Heart left ventricle (tissue), 16 donors: ENCODE measurements at regions not wholly inside any gene's neighbourhood (a gene's known extent, or its start where the extent isn't known, plus 50 kb on each side); places are given as distances from the start of the nearest gene placed in this dataset.

ENCODE experiments used
- ATAC-seq, 4 donors: fragments of 200-7000 bp; cut with Tn5 transposase; one replicate each; pipeline ENCODE4 v1.9.1; 2020 to 2022; ENCODE audit warnings: moderate library complexity in 4 of 4, mild to moderate bottlenecking in 3 of 4, moderate number of reproducible peaks in 1 of 4
- DNase-seq, 5 donors: peaks; one replicate each; pipeline ENCODE4 v3.0.0-alpha.2; 2020
- H3K27ac ChIP-seq, 12 donors: fragments of 200-600 bp; sonication (generic) in 4 of 12; one replicate each; pipeline versions ENCODE4 v1.5.0 to v1.8.0; 2016 to 2022; ENCODE audit warnings: mild to moderate bottlenecking in 2 of 12
- H3K27me3 ChIP-seq, 9 donors: fragments of 200-600 bp; sonication (generic) in 2 of 9; one replicate each; pipeline versions ENCODE4 v1.5.1 to v1.8.0; 2016 to 2022; ENCODE audit warnings: mild to moderate bottlenecking in 3 of 9
- H3K36me3 ChIP-seq, 9 donors: fragments of 200-600 bp; sonication (generic) in 2 of 9; one replicate each; pipeline versions ENCODE4 v1.5.0 to v1.8.0; 2018 to 2022; ENCODE audit warnings: mild to moderate bottlenecking in 2 of 9
- H3K4me1 ChIP-seq, 12 donors: fragments of 200-600 bp; sonication (generic) in 4 of 12; one replicate each; pipeline versions ENCODE4 v1.5.0 to v1.8.0; 2016 to 2022; ENCODE audit warnings: mild to moderate bottlenecking in 3 of 12
- H3K4me3 ChIP-seq, 12 donors: fragments of 200-600 bp; sonication (generic) in 4 of 12; one replicate each; pipeline versions ENCODE4 v1.5.0 to v1.8.0; 2017 to 2022; ENCODE audit warnings: mild to moderate bottlenecking in 9 of 12, moderate library complexity in 4 of 12
- H3K9me3 ChIP-seq, 12 donors: fragments of 200-600 bp; sonication (generic) in 4 of 12; one replicate each; pipeline versions ENCODE4 v1.5.0 to v1.8.0; 2016 to 2022; ENCODE audit warnings: mild to moderate bottlenecking in 1 of 12
- CTCF ChIP-seq, 12 donors: fragments of 200-600 bp; sonication (generic) in 4 of 12; IDR thresholded peaks; one replicate each; pipeline versions ENCODE4 v1.5.0 to v1.8.0; 2018 to 2022; ENCODE audit warnings: antibody characterized with exemption in 12 of 12, mild to moderate bottlenecking in 5 of 12
- POLR2A ChIP-seq, 2 donors: fragments of 450-650 bp; IDR thresholded peaks; one replicate each; pipeline ENCODE4 v1.6.1; 2017; ENCODE audit warnings: antibody characterized with exemption in 2 of 2, mild to moderate bottlenecking in 2 of 2, moderate library complexity in 2 of 2
- WGBS, 4 donors: extraction: QIAGEN DNeasy Blood & Tissue Kit in 2 of 4; methylation state at CpG; one replicate each; pipeline versions ENCODE4 v1.1.5 to v1.1.7; 2013 to 2018; 5-methylcytosine and 5-hydroxymethylcytosine counted together
- intact Hi-C, 10 donors: fragments of 100-400 bp; cut with DNase I; formaldehyde crosslinking; loops; one replicate each; pipeline versions ENCODE4 v1.11.1 to v1.14.2; 2022
- donor health status: ischemic (EF 13 %, LVEDD 7.1; RV severe dilation, severe dysfunction).
- donor health status: healthy with polysubstance abuse.
- donor health status: DM: no; HTN: yes; CAD: no.
- donor health status: DM: no; HTN: no; CAD: no.
- donor health status: ischemic (EF 25% LVEDD 6.9; RV normal size, moderate dysfunction).
- donor health status: ischemic (EF 25% LVEDD 5.7; RV mildly dilated, moderate dysfunction).
- donor health status: healthy.
- donor health status: DM: yes; HTN: yes; CAD: no.
- donor health status: ischemic (EF 35%, LVEDD 5.7; RV mildly dilated, moderate dysfunction).
- donor health status: nonischemic (EF 11% LVEDD 7.7; RV severe dilation, severe dysfunction).
- donor health status: DM: yes; HTN: yes; CAD: no.
- donor health status: PGD.
- donor health status: ischemic (EF 29% LVEDD 5.4; RV normal size, mild dysfunction).
- donor health status: nonischemic (EF 23%, LVEDD 6.1; RV moderate dilation, normal function).

- intact Hi-C loops: no loop called here
- H3K4me1 ChIP-seq: no peaks in the 10 kb centered on the region
- no peak for ATAC-seq
Measured at GRCh38 chr2:117407746-117408145, 406.7 kb upstream of the DDX18 start.

GRCh38 chr2:117409443-117409842, 405.0 kb upstream of the DDX18 start:
- H3K27ac ChIP-seq: no peak overlapping the region
- 69 to 84% (median 82%) methylated on average over 4 of the region's 4 CpGs for WGBS, 4 donors
- intact Hi-C loops: no loop called here
- no peaks in the 10 kb centered on the region for H3K4me1 ChIP-seq
- H3K9me3 ChIP-seq: no peaks in the 10 kb centered on the region
- no peak for ATAC-seq
- DNase-seq: no peak
- TF ChIP-seq CTCF (IDR thresholded peaks at IDR 0.05): no peak
- no peak for TF ChIP-seq POLR2A (IDR thresholded peaks at IDR 0.05)
- H3K4me3 ChIP-seq: no peak overlapping the region
- H3K27me3 ChIP-seq: no peaks in the 10 kb centered on the region
- no peaks in the 10 kb centered on the region for H3K36me3 ChIP-seq

More at GRCh38 chr2:117407746-117408145, 406.7 kb upstream of the DDX18 start:
- Histone ChIP-seq H3K4me3 (no peak overlapping the region), H3K27me3 (no peaks in the 10 kb centered on the region), H3K36me3 (no peaks in the 10 kb centered on the region), H3K9me3 (no peaks in the 10 kb centered on the region), H3K27ac (no peak overlapping the region)
- no peak for DNase-seq
- WGBS, 4 donors: 74 to 83% (median 79%) methylated on average over 4 of the region's 4 CpGs
- TF ChIP-seq POLR2A (IDR thresholded peaks at IDR 0.05): no peak
- TF ChIP-seq CTCF (IDR thresholded peaks at IDR 0.05): no peak

GRCh38 chr2:117411983-117412382, 402.5 kb upstream of the DDX18 start:
- DNase-seq: no peak
- peaks cover 0 to 7% (median 0%) of the 10 kb centered on the region in 12 donors for H3K9me3 ChIP-seq

GRCh38 chr2:117432746-117433145, 381.7 kb upstream of the DDX18 start:
- 74 to 82% (median 81%) methylated on average over 4 of the region's 4 CpGs for WGBS, 4 donors
- intact Hi-C loops: no loop called here
- H3K4me3 ChIP-seq: no peak overlapping the region
- TF ChIP-seq CTCF (IDR thresholded peaks at IDR 0.05): no peak
- TF ChIP-seq POLR2A (IDR thresholded peaks at IDR 0.05): no peak
- H3K4me1 ChIP-seq: no peaks in the 10 kb centered on the region
- no peak for DNase-seq
- no peak overlapping the region for H3K27ac ChIP-seq
- no peaks in the 10 kb centered on the region for H3K27me3 ChIP-seq
- ATAC-seq: no peak
- no peaks in the 10 kb centered on the region for H3K9me3 ChIP-seq
- H3K36me3 ChIP-seq: no peaks in the 10 kb centered on the region

More at GRCh38 chr2:117411983-117412382, 402.5 kb upstream of the DDX18 start:
- no peaks in the 10 kb centered on the region for H3K36me3 ChIP-seq
- H3K4me3 ChIP-seq: no peak overlapping the region
- no peaks in the 10 kb centered on the region for H3K4me1 ChIP-seq
- intact Hi-C loops: no loop called here
- ATAC-seq: no peak
- no peak for TF ChIP-seq CTCF (IDR thresholded peaks at IDR 0.05)
- TF ChIP-seq POLR2A (IDR thresholded peaks at IDR 0.05): no peak
- no peaks in the 10 kb centered on the region for H3K27me3 ChIP-seq
- H3K27ac ChIP-seq: no peak overlapping the region
- 53 to 57% (median 56%) methylated on average over 4 of the region's 4 CpGs for WGBS, 4 donors
